ENCODE measurements at regions not wholly inside any gene's neighbourhood (a gene's known extent, or its start where the extent isn't known, plus 50 kb on each side); places are given as distances from the start of the nearest gene placed in this dataset.

- intact Hi-C loops (cut with micrococcal nuclease; ENCODE audit: unreplicated experiment): no loop called here
- Histone ChIP-seq H3K4me3 (no peak overlapping the region), H3K27me3 (ENCODE audit: insufficient read depth, low read depth) (no peaks in the 10 kb centered on the region), H2AFZ (peak overlapping the region; percentile 41), H3F3A (ENCODE audit: insufficient read depth, low read depth) (no peaks in the 10 kb centered on the region), H3K27ac (no peak overlapping the region), H4K20me1 (ENCODE audit: insufficient read depth) (no peaks in the 10 kb centered on the region), H3K9me2 (ENCODE audit: insufficient read depth) (no peaks in the 10 kb centered on the region), H3K79me2 (ENCODE audit: low read depth) (no peaks in the 10 kb centered on the region), H3K9me3 (ENCODE audit: insufficient read depth, low read depth) (no peaks in the 10 kb centered on the region), H3K36me3 (ENCODE audit: low read depth) (no peaks in the 10 kb centered on the region), H3K4me1 (replicated peaks; ENCODE audit: insufficient read depth) (no peaks in the 10 kb centered on the region), H3K4me2 (no peak overlapping the region)
- TF ChIP-seq CTCF (conservative IDR thresholded peaks at IDR 0.05): no peak
- TF ChIP-seq EZH2 (IDR thresholded peaks at IDR 0.05; ENCODE audit: low read depth): no peak
- ChIA-PET CTCF (no interaction called here), POLR2A (ENCODE audit: unreplicated experiment) (interaction anchor here (0.6 kb wide), 1 partner anchor 184 kb away, joined by 11 read pairs; no protein-coding TSS in a partner anchor)
- no peak for DNase-seq
- no TSS peak for BruUV-seq (replicated peaks)
Observed at GRCh38 chr5:51988634-51989033, 605.4 kb downstream of the ISL1 start.

GRCh38 chr5:51990241-51990640 lies 607.0 kb downstream of the ISL1 start:
- CTCF ChIA-PET: no interaction called here
- TF ChIP-seq EZH2 (IDR thresholded peaks at IDR 0.05; ENCODE audit: low read depth) (no peak), CTCF (conservative IDR thresholded peaks at IDR 0.05) (no peak)
- Histone ChIP-seq H3K4me3 (no peak overlapping the region), H3K27ac (no peak overlapping the region), H3F3A (ENCODE audit: insufficient read depth, low read depth) (no peaks in the 10 kb centered on the region), H3K9me2 (ENCODE audit: insufficient read depth) (no peaks in the 10 kb centered on the region), H3K9me3 (ENCODE audit: insufficient read depth, low read depth) (no peaks in the 10 kb centered on the region), H3K79me2 (ENCODE audit: low read depth) (no peaks in the 10 kb centered on the region), H2AFZ (no peak overlapping the region), H4K20me1 (ENCODE audit: insufficient read depth) (no peaks in the 10 kb centered on the region), H3K27me3 (ENCODE audit: insufficient read depth, low read depth) (no peaks in the 10 kb centered on the region), H3K36me3 (ENCODE audit: low read depth) (no peaks in the 10 kb centered on the region), H3K4me1 (replicated peaks; ENCODE audit: insufficient read depth) (no peaks in the 10 kb centered on the region), H3K4me2 (no peak overlapping the region)
- BruUV-seq (replicated peaks): no TSS peak
- intact Hi-C loops (cut with micrococcal nuclease; ENCODE audit: unreplicated experiment): no loop called here
- no peak for DNase-seq
- POLR2A ChIA-PET (ENCODE audit: unreplicated experiment): no interaction called here

- no peaks in the 10 kb centered on the region for H3K36me3 ChIP-seq (ENCODE audit: low read depth)
- H3K4me3 ChIP-seq: no peak overlapping the region
- H3K9me3 ChIP-seq (ENCODE audit: insufficient read depth, low read depth): no peaks in the 10 kb centered on the region
- H3K27ac ChIP-seq: no peak overlapping the region
- H3K9me2 ChIP-seq (ENCODE audit: insufficient read depth): no peaks in the 10 kb centered on the region
- TF ChIP-seq CTCF (conservative IDR thresholded peaks at IDR 0.05) (no peak), EZH2 (IDR thresholded peaks at IDR 0.05; ENCODE audit: low read depth) (no peak)
- CTCF ChIA-PET: no interaction called here
- no peaks in the 10 kb centered on the region for H3K79me2 ChIP-seq (ENCODE audit: low read depth)
- no peak overlapping the region for H3K4me2 ChIP-seq
- no peak for DNase-seq
- no TSS peak for BruUV-seq (replicated peaks)
- no peaks in the 10 kb centered on the region for H3K27me3 ChIP-seq (ENCODE audit: insufficient read depth, low read depth)
- POLR2A ChIA-PET (ENCODE audit: unreplicated experiment): no interaction called here
- no peaks in the 10 kb centered on the region for H4K20me1 ChIP-seq (ENCODE audit: insufficient read depth)
- intact Hi-C loops (cut with micrococcal nuclease; ENCODE audit: unreplicated experiment): no loop called here
- no peaks in the 10 kb centered on the region for H3K4me1 ChIP-seq (replicated peaks; ENCODE audit: insufficient read depth)
- no peak overlapping the region for H2AFZ ChIP-seq
- H3F3A ChIP-seq (ENCODE audit: insufficient read depth, low read depth): no peaks in the 10 kb centered on the region
Observed at GRCh38 chr5:51990661-51991180, 607.5 kb downstream of the ISL1 start.

Data from PC-9 (cell line).